ENCODE measurements at regions not wholly inside any gene's neighbourhood (a gene's known extent, or its start where the extent isn't known, plus 50 kb on each side); places are given as distances from the start of the nearest gene placed in this dataset.

DNA sequence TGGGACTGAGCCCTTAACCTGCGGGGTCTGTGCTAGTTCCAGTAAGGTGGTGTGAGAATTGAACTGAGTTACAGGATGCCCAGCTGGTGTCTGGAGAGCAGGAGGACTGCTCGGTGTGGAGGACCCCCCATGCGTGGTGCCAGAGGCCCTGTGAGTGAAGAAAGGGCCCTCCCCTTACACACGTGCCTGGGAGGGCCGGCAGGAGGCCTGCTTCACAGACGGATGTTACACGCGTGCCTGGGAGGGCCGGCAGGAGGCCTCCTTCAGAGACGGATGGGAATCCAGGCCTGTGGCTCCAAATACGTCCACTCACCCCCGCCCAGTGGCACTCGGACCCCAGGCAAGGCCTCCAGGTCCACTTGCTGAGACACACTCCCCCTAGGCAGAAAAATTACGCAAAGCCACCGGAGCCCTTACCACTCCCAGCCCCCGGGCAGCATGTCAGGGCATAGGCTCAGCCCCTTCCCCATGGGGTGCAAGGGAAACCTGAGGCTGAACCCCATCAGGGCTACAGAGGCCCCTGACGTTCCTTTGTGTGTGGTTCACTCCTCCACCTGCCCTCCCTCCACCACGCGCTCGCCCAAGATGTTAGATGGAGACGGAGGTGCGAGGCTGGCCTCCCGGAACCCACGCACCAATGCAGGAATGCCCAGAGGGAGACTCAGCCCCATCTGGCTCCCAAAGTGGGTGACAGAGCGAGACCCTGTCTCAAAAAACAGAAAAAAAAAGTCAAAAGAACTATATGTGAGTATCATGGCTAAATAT, 227.8 kb downstream of the BRD1 start:
- no peak overlapping the region for H3K4me3 ChIP-seq (replicated peaks; ENCODE audit: low read depth, low read length)
- TF ChIP-seq, protein P1, sequence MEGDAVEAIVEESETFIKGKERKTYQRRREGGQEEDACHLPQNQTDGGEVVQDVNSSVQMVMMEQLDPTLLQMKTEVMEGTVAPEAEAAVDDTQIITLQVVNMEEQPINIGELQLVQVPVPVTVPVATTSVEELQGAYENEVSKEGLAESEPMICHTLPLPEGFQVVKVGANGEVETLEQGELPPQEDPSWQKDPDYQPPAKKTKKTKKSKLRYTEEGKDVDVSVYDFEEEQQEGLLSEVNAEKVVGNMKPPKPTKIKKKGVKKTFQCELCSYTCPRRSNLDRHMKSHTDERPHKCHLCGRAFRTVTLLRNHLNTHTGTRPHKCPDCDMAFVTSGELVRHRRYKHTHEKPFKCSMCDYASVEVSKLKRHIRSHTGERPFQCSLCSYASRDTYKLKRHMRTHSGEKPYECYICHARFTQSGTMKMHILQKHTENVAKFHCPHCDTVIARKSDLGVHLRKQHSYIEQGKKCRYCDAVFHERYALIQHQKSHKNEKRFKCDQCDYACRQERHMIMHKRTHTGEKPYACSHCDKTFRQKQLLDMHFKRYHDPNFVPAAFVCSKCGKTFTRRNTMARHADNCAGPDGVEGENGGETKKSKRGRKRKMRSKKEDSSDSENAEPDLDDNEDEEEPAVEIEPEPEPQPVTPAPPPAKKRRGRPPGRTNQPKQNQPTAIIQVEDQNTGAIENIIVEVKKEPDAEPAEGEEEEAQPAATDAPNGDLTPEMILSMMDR (IDR thresholded peaks at IDR 0.05; ENCODE audit: low read depth, low read length, missing control alignments), result no peak
- no peak for DNase-seq (ENCODE audit: extremely low read depth, low read depth)

DNA sequence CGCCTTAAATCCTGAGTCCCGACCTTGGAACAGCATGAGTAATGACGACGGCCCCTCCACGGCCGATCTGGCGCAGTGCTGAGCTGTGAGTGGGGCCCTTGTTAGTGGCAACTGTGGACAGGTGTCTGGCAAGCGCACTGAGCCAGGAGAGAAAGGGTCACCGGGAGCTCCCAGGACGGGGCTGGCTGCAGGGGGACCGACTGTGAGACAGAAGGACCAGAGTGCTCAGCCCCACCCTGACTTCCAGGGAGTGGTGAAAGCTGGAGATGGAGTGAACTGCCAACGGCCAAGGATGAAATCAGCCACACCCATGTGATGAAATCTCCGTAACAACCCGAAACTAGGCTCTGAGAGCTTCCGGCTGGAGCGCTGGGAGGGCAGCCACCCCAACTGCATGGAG, 228.6 kb downstream of the BRD1 start:
- TF ChIP-seq, protein P1 (IDR thresholded peaks at IDR 0.05; ENCODE audit: low read depth, low read length, missing control alignments), result no peak
- H3K4me3 ChIP-seq (replicated peaks; ENCODE audit: low read depth, low read length), result no peak overlapping the region
- no peak for DNase-seq (ENCODE audit: extremely low read depth, low read depth)

DNA sequence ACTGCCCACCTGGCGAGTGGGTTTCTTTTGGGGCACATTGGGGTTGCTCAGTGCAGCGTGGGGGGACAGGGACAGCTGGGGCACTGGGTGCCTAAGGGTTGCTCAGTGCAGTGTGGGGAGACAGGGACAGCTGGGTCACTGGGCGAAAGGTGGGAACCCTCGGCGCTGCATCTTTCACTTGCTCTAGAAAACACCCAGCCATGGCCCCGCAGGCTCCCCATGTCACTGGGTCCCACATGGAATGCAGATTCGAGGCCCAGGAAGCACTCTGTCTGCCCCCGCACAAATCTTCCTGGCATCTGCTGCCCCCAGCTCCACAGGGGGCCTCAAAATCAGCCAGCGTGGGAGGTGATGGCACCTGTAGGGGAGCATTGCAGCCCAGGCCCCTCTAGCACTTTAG, 229.3 kb downstream of the BRD1 start:
- TF ChIP-seq, protein P1 (IDR thresholded peaks at IDR 0.05; ENCODE audit: low read depth, low read length, missing control alignments), result no peak

DNA sequence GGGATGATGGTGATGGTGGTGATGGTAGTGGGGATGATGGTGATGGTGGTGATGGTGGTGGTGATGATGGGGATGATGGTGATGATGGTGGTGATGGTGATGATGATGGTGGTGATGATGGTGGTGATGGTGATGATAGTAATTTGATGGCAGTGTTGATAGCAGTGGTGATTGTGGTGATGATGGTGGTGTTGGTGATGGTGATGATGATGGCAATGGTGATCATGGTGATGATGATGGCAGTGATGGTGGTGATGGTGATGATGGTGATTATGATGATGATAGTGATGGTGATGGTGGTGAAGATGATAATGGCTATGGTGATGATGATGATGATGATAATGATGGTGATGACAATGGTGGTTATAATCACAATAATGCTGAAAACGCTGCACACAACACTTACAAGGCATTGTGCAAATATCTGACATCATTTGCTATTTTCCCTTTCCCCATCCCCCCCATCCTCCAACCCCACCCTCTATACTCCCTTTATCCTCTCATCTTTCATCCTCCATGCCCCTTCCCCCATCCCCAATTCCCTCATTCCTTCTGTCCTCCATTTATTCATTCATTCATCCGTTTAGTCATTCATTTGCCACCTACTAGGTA, 230.1 kb downstream of the BRD1 start:
- TF ChIP-seq, protein P1 (IDR thresholded peaks at IDR 0.05; ENCODE audit: low read depth, low read length, missing control alignments), result no peak
- no peak overlapping the region for H3K4me3 ChIP-seq (replicated peaks; ENCODE audit: low read depth, low read length)
- DNase-seq (ENCODE audit: extremely low read depth, low read depth), result no peak

More for the DNA sequence above, 229.3 kb downstream of the BRD1 start:
- no peak overlapping the region for H3K4me3 ChIP-seq (replicated peaks; ENCODE audit: low read depth, low read length)
- DNase-seq (ENCODE audit: extremely low read depth, low read depth), result no peak

DNA sequence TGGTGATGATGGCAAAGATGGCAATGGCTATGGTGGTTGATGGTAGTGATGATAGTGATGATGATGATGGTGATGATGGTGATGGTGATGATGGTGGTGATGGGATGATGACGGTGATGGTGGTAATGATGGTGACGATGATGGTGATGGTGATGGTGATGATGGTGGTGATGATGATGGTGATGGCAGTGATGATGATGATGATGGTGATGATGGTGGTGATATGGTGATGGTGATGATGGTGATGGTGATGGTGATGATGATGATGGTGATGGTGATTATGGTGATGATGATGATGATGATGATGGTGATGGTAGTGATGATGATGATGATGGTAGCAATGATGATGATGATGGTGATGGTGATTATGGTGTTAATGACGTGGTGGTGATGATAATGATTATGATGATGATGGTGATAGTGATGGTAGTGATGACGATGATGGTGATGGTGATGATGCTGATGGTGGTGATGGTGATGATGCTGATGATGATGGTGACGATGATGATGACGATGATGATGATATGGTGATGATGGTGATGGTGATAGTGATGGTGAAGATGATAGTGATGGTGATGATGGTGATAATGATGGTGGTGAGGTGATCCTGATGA, 232.1 kb downstream of the BRD1 start:
- no peak for DNase-seq (ENCODE audit: extremely low read depth, low read depth)
- TF ChIP-seq, protein P1 (IDR thresholded peaks at IDR 0.05; ENCODE audit: low read depth, low read length, missing control alignments), result no peak
- H3K4me3 ChIP-seq (replicated peaks; ENCODE audit: low read depth, low read length), result no peak overlapping the region

DNA sequence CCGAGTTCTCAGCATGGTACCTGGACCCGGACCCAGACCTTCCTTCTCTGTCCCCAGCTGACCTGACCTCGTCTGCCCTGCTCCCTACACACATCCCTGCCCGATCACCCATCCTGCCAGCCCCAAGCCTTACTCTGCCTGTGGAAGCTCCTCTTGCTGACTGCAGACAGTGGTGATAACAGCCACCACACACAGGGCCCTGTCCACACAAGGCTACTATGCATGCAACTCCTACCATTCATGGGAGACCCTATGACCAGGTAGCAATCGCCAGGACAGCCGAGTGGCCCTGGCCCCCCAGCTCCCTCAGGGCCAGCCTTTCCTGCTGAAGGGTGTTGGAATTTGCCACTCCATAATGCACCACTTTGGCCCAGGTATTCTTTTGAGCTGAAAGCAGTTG, 233.6 kb downstream of the BRD1 start:
- DNase-seq (ENCODE audit: extremely low read depth, low read depth), result no peak
- no peak overlapping the region for H3K4me3 ChIP-seq (replicated peaks; ENCODE audit: low read depth, low read length)
- TF ChIP-seq, protein P1 (IDR thresholded peaks at IDR 0.05; ENCODE audit: low read depth, low read length, missing control alignments), result no peak
